8988T (cell line): ENCODE measurements at regions not wholly inside any gene's neighbourhood (a gene's known extent, or its start where the extent isn't known, plus 50 kb on each side); places are given as distances from the start of the nearest gene placed in this dataset.
"Not testable (repeated sequence)": the region's sequence is repeated elsewhere in the genome, so short reads cannot be mapped to it uniquely, and the experiment has no call there.

ENCODE experiments used
- DNase-seq: peaks from one replicate; pipeline ENCODE4 v3.0.0; 2011

- DNase-seq: no peak
Observed at GRCh38 chr12:125841332-125841731, 776.1 kb downstream of the AACS start.

- DNase-seq: no peak
Observed at GRCh38 chr12:125852116-125852515, 786.9 kb downstream of the AACS start.

GRCh38 chr12:125852679-125853078, 787.4 kb downstream of the AACS start:
- no peak for DNase-seq

GRCh38 chr12:125853670-125854069, 788.4 kb downstream of the AACS start:
- DNase-seq: no peak

- DNase-seq: no peak
Observed at GRCh38 chr12:125856366-125856765, 791.1 kb downstream of the AACS start.

GRCh38 chr12:125856896-125857295, 791.7 kb downstream of the AACS start:
- no peak for DNase-seq

- DNase-seq: no peak
Observed at GRCh38 chr12:125860672-125861288, 795.5 kb downstream of the AACS start.

- DNase-seq: no peak
Observed at GRCh38 chr12:125861299-125862281, 796.4 kb downstream of the AACS start.

GRCh38 chr12:125865236-125865635, 800.0 kb downstream of the AACS start:
- DNase-seq: not testable (repeated sequence)

GRCh38 chr12:125871811-125872594, 806.8 kb downstream of the AACS start:
- DNase-seq: no peak

- no peak for DNase-seq
Observed at GRCh38 chr12:125873016-125873415, 807.8 kb downstream of the AACS start.

- DNase-seq: no peak
Observed at GRCh38 chr12:125878483-125878882, 813.2 kb downstream of the AACS start.

GRCh38 chr12:125882141-125882540, 816.9 kb downstream of the AACS start:
- DNase-seq: no peak

GRCh38 chr12:125888921-125889320, 823.7 kb downstream of the AACS start:
- no peak for DNase-seq

- no peak for DNase-seq
Observed at GRCh38 chr12:125889742-125890141, 824.5 kb downstream of the AACS start.

GRCh38 chr12:125890366-125890905, 825.2 kb downstream of the AACS start:
- DNase-seq: no peak

GRCh38 chr12:125890971-125891370, 825.7 kb downstream of the AACS start:
- no peak for DNase-seq

GRCh38 chr12:125892276-125892675, 827.0 kb downstream of the AACS start:
- DNase-seq: no peak

- no peak for DNase-seq
Observed at GRCh38 chr12:125902991-125903390, 837.8 kb downstream of the AACS start.

- no peak for DNase-seq
Observed at GRCh38 chr12:125907351-125907750, 842.1 kb downstream of the AACS start.

GRCh38 chr12:125919856-125920470, 854.7 kb downstream of the AACS start:
- DNase-seq: no peak

- DNase-seq: no peak
Observed at GRCh38 chr12:125922330-125922729, 857.1 kb downstream of the AACS start.

- DNase-seq: no peak
Observed at GRCh38 chr12:125936502-125936901, 871.3 kb downstream of the AACS start.
